Body of pancreas (tissue), 4 donors: ENCODE measurements at regions not wholly inside any gene's neighbourhood (a gene's known extent, or its start where the extent isn't known, plus 50 kb on each side); places are given as distances from the start of the nearest gene placed in this dataset.
"Not testable (repeated sequence)": the region's sequence is repeated elsewhere in the genome, so short reads cannot be mapped to it uniquely, and the experiment has no call there.

Source experiments
- ATAC-seq: fragments of 150-250 bp; one replicate; pipeline ENCODE4 v1.9.1; 2016
- DNase-seq, 4 donors: peaks; one replicate each; pipeline ENCODE4 v3.0.0-alpha.2; 2019
- H3K27ac ChIP-seq, 4 donors: fragments of 200-600 bp; sonication (generic); 1 replicate in 3 of 4; 2 replicates in 1 of 4; pipeline versions ENCODE4 v1.5.1 to v1.6.1; 2016 to 2019; ENCODE audit warnings: mild to moderate bottlenecking in 1 of 4, mixed read lengths in 1 of 4, moderate library complexity in 1 of 4
- H3K27me3 ChIP-seq, 2 donors: fragments of 200-600 bp; sonication (generic); one replicate each; pipeline ENCODE4 v1.6.0; 2016; ENCODE audit warnings: mild to moderate bottlenecking in 1 of 2
- H3K36me3 ChIP-seq, 2 donors: fragments of 200-600 bp; sonication (generic); replicated peaks in 1 of 2; 2 replicates each; pipeline ENCODE4 v1.5.1; 2016; ENCODE audit warnings: low read depth in 2 of 2; ENCODE audit not compliant: insufficient read depth in 1 of 2
- H3K4me1 ChIP-seq: fragments of 200-600 bp; sonication (generic); one replicate; pipeline ENCODE4 v1.6.0; 2016
- H3K4me3 ChIP-seq, 2 donors: fragments of 200-600 bp; sonication (generic); 1 replicate in 1 of 2; 2 replicates in 1 of 2; pipeline ENCODE4 v1.5.1; 2016 to 2019
- H3K9me3 ChIP-seq, 3 donors: fragments of 200-600 bp; sonication (generic); 1 replicate in 2 of 3; 2 replicates in 1 of 3; pipeline ENCODE4 v1.5.1; 2016
- CTCF ChIP-seq, 7 experiments: fragments of 450-650 bp in 4 of 7; fragments of 200-600 bp in 3 of 7; sonication (generic) in 3 of 7; IDR thresholded peaks; one replicate each; pipeline ENCODE4 v1.5.1; 2016 to 2019; ENCODE audit warnings: antibody characterized with exemption in 7 of 7
- POLR2A ChIP-seq, 3 donors: fragments of 450-650 bp; IDR thresholded peaks; one replicate each; pipeline ENCODE4 v1.6.1; 2016; ENCODE audit warnings: antibody characterized with exemption in 3 of 3, mild to moderate bottlenecking in 2 of 3
- WGBS, 2 donors: methylation state at CpG; one replicate each; pipeline ENCODE4 v1.1.5; 2017; 5-methylcytosine and 5-hydroxymethylcytosine counted together
- intact Hi-C: fragments of 100-400 bp; cut with DNase I; formaldehyde crosslinking; loops from one replicate; pipeline ENCODE4 v1.15.1; 2023

- TF ChIP-seq CTCF (IDR thresholded peaks at IDR 0.05) (no peak), POLR2A (IDR thresholded peaks at IDR 0.05) (no peak)
- no peak for ATAC-seq
- no peak for DNase-seq
- H3K36me3 ChIP-seq, result no peaks in the 10 kb centered on the region
- H3K9me3 ChIP-seq, result no peaks in the 10 kb centered on the region
- intact Hi-C loops, result no loop called here
- H3K4me3 ChIP-seq, result no peak overlapping the region
- peaks cover 4% of the 10 kb centered on the region for H3K4me1 ChIP-seq
- no peak overlapping the region for H3K27ac ChIP-seq
- WGBS, 2 donors, result 70 to 83% methylated on average over 4 of the region's 4 CpGs
- no peaks in the 10 kb centered on the region for H3K27me3 ChIP-seq
These were observed 294.6 kb downstream of the TRIML1 start for GRCh38 chr4:188433741-188434315.

GRCh38 chr4:188434643-188435042, 295.4 kb downstream of the TRIML1 start:
- Histone ChIP-seq H3K9me3 (no peaks in the 10 kb centered on the region), H3K27ac (no peak overlapping the region), H3K4me3 (no peak overlapping the region), H3K27me3 (no peaks in the 10 kb centered on the region), H3K36me3 (no peaks in the 10 kb centered on the region), H3K4me1 (no peaks in the 10 kb centered on the region)
- WGBS, 2 donors, result 57 to 63% methylated on average over 6 of the region's 6 CpGs
- intact Hi-C loops, result no loop called here
- TF ChIP-seq POLR2A (IDR thresholded peaks at IDR 0.05) (no peak), CTCF (IDR thresholded peaks at IDR 0.05) (no peak)
- DNase-seq (no peak), ATAC-seq (no peak)

- WGBS, 2 donors, result 76 to 78% methylated on average over 4 of the region's 4 CpGs
- H3K27me3 ChIP-seq, result no peaks in the 10 kb centered on the region
- ATAC-seq (no peak), DNase-seq (no peak)
- intact Hi-C loops, result no loop called here
- H3K4me1 ChIP-seq, result no peaks in the 10 kb centered on the region
- no peak for TF ChIP-seq CTCF (IDR thresholded peaks at IDR 0.05)
- TF ChIP-seq POLR2A (IDR thresholded peaks at IDR 0.05), result no peak
- no peak overlapping the region for H3K4me3 ChIP-seq
- H3K9me3 ChIP-seq, result no peaks in the 10 kb centered on the region
- no peak overlapping the region for H3K27ac ChIP-seq
- no peaks in the 10 kb centered on the region for H3K36me3 ChIP-seq
These were observed 296.1 kb downstream of the TRIML1 start for GRCh38 chr4:188435381-188435780.

- intact Hi-C loops, result no loop called here
- WGBS, 2 donors, result 78 to 80% methylated on average over 5 of the region's 5 CpGs
- Histone ChIP-seq H3K9me3 (no peaks in the 10 kb centered on the region), H3K4me1 (no peaks in the 10 kb centered on the region), H3K27me3 (no peaks in the 10 kb centered on the region), H3K36me3 (no peaks in the 10 kb centered on the region), H3K4me3 (no peak overlapping the region), H3K27ac (no peak overlapping the region)
- ATAC-seq (no peak), DNase-seq (no peak)
- TF ChIP-seq CTCF (IDR thresholded peaks at IDR 0.05) (no peak), POLR2A (IDR thresholded peaks at IDR 0.05) (no peak)
These were observed 298.3 kb downstream of the TRIML1 start for GRCh38 chr4:188437535-188437934.

GRCh38 chr4:188438391-188438824, 299.2 kb downstream of the TRIML1 start:
- H3K4me1 ChIP-seq, ATAC-seq, intact Hi-C loops, H3K27me3 ChIP-seq, DNase-seq, H3K4me3 ChIP-seq, H3K9me3 ChIP-seq, H3K36me3 ChIP-seq, H3K27ac ChIP-seq: not testable (repeated sequence)
- 70 to 80% methylated on average over 5 of the region's 5 CpGs for WGBS, 2 donors
